HG03378 (cell line): ENCODE measurements at regions not wholly inside any gene's neighbourhood (a gene's known extent, or its start where the extent isn't known, plus 50 kb on each side); places are given as distances from the start of the nearest gene placed in this dataset.

Experiments used
- ATAC-seq: cut with Tn5 transposase; IDR thresholded peaks from one replicate; pipeline ENCODE4 v1.9.1; 2021; ENCODE audit warnings: mild to moderate bottlenecking, moderate library complexity; ENCODE audit not compliant: unreplicated experiment

GRCh38 chr4:45368832-45369231 is 642.5 kb upstream of the GNPDA2 start:
- no peak for ATAC-seq

GRCh38 chr4:45363931-45364330 is 637.6 kb upstream of the GNPDA2 start:
- ATAC-seq = no peak

- ATAC-seq = no peak
These were observed 632.5 kb upstream of the GNPDA2 start for GRCh38 chr4:45358573-45359506.

GRCh38 chr4:45353161-45353560 is 626.8 kb upstream of the GNPDA2 start:
- ATAC-seq = no peak

GRCh38 chr4:45350438-45350837 is 624.1 kb upstream of the GNPDA2 start:
- ATAC-seq = peak; percentile 68

- no peak for ATAC-seq
These were observed 623.5 kb upstream of the GNPDA2 start for GRCh38 chr4:45349859-45350258.

GRCh38 chr4:45346816-45347435 is 620.6 kb upstream of the GNPDA2 start:
- ATAC-seq = no peak

GRCh38 chr4:45345558-45345957 is 619.2 kb upstream of the GNPDA2 start:
- ATAC-seq = no peak

- ATAC-seq = no peak
These were observed 605.4 kb upstream of the GNPDA2 start for GRCh38 chr4:45331802-45332201.

- ATAC-seq = no peak
These were observed 601.2 kb upstream of the GNPDA2 start for GRCh38 chr4:45327544-45327943.

GRCh38 chr4:45324455-45325417 is 598.4 kb upstream of the GNPDA2 start:
- no peak for ATAC-seq

GRCh38 chr4:45323453-45324058 is 597.2 kb upstream of the GNPDA2 start:
- ATAC-seq = no peak

GRCh38 chr4:45317739-45318138 is 591.4 kb upstream of the GNPDA2 start:
- no peak for ATAC-seq

GRCh38 chr4:45317276-45317675 is 590.9 kb upstream of the GNPDA2 start:
- ATAC-seq = no peak

- no peak for ATAC-seq
These were observed 589.9 kb upstream of the GNPDA2 start for GRCh38 chr4:45316257-45316656.

- no peak for ATAC-seq
These were observed 576.5 kb upstream of the GNPDA2 start for GRCh38 chr4:45302828-45303227.

- ATAC-seq = no peak
These were observed 568.1 kb upstream of the GNPDA2 start for GRCh38 chr4:45294464-45294863.

- no peak for ATAC-seq
These were observed 567.0 kb upstream of the GNPDA2 start for GRCh38 chr4:45293335-45293734.

GRCh38 chr4:45292844-45293243 is 566.5 kb upstream of the GNPDA2 start:
- no peak for ATAC-seq

GRCh38 chr4:45284400-45285085 is 558.2 kb upstream of the GNPDA2 start:
- ATAC-seq = no peak
